GM12878 (cell line): ENCODE measurements at regions not wholly inside any gene's neighbourhood (a gene's known extent, or its start where the extent isn't known, plus 50 kb on each side); places are given as distances from the start of the nearest gene placed in this dataset.

Source experiments
- ATAC-seq: fragments of 200-7000 bp; cut with Tn5 transposase; 3 replicates; pipeline ENCODE4 v1.9.1; 2020; ENCODE audit warnings: mild to moderate bottlenecking, moderate library complexity
- BruUV-seq: library from RNA; stranded (reverse); fragments of 400-500 nt; replicated peaks from 2 replicates; lab custom pipeline; 2021; lab: Mats Ljungman, UMichigan
- CTCF ChIA-PET: fragments of 300-600 bp; sonication (Branson Sonifier 250); formaldehyde crosslinking; extraction: SDS; loops from one replicate; lab custom pipeline; 2021; ENCODE audit warnings: inconsistent platforms; lab: Yijun Ruan, JAX
- POLR2A ChIA-PET: fragments of 350-600 bp; formaldehyde crosslinking; extraction: SDS; loops from one replicate; lab custom pipeline; 2021; ENCODE audit warnings: inconsistent platforms; lab: Charles Lee
- RAD21 ChIA-PET: fragments of 300-600 bp; sonication (Branson Sonifier 250); formaldehyde crosslinking; loops from one replicate; lab custom pipeline; 2023; ENCODE audit warnings: antibody characterized with exemption; ENCODE audit not compliant: unreplicated experiment; lab: Charles Lee
- SMC1A ChIA-PET: fragments of 300-600 bp; sonication (Branson Sonifier 250); formaldehyde crosslinking; loops from one replicate; lab custom pipeline; 2023; ENCODE audit not compliant: unreplicated experiment, uncharacterized antibody; lab: Charles Lee
- DNase-seq: peaks from one replicate; pipeline ENCODE4 v3.0.0-alpha.2; 2011; ENCODE audit warnings: low read depth, low spot score
- FAIRE-seq: peaks from 3 replicates; lab custom pipeline; 2011; peaks lifted over from hg19 to GRCh38; lab: Jason Lieb, UNC
- H2AFZ ChIP-seq: 2 replicates; pipeline ENCODE4 v1.6.0; 2011; ENCODE audit warnings: low read depth, low read length, control low read depth; ENCODE audit not compliant: control insufficient read depth
- H3K27ac ChIP-seq: 2 replicates; pipeline ENCODE4 v1.5.1; 2011; ENCODE audit warnings: control low read depth; ENCODE audit not compliant: control insufficient read depth, insufficient read depth
- H3K27me3 ChIP-seq, 2 experiments: replicated peaks in 1 of 2; 2 replicates each; pipeline versions ENCODE4 v1.6.0 to v1.6.1; 2011; ENCODE audit warnings: low read length in 1 of 2; ENCODE audit not compliant: control insufficient read depth in 2 of 2, insufficient read depth in 2 of 2
- H3K36me3 ChIP-seq, 2 experiments: 2 replicates each; pipeline ENCODE4 v1.5.1; 2011; ENCODE audit warnings: low read length in 1 of 2; ENCODE audit not compliant: control insufficient read depth in 2 of 2, insufficient read depth in 2 of 2
- H3K4me1 ChIP-seq: 2 replicates; pipeline ENCODE4 v1.6.1; 2011; ENCODE audit warnings: mild to moderate bottlenecking, low read length, moderate library complexity, mixed read lengths; ENCODE audit not compliant: control insufficient read depth, insufficient read depth
- H3K4me2 ChIP-seq: 2 replicates; pipeline ENCODE4 v1.6.0; 2011; ENCODE audit warnings: control low read depth; ENCODE audit not compliant: control insufficient read depth, insufficient read depth
- H3K4me3 ChIP-seq: fragments of 200-600 bp; sonication (generic); 2 replicates; pipeline ENCODE4 v1.5.1; 2016
- H3K79me2 ChIP-seq: 2 replicates; pipeline ENCODE4 v1.6.0; 2011; ENCODE audit warnings: low read length; ENCODE audit not compliant: control insufficient read depth, insufficient read depth
- H3K9ac ChIP-seq: 2 replicates; pipeline ENCODE4 v1.8.0; 2011; ENCODE audit warnings: low read length, control low read depth, mixed read lengths; ENCODE audit not compliant: control insufficient read depth, insufficient read depth
- H3K9me3 ChIP-seq: replicated peaks from 3 replicates; pipeline ENCODE4 v1.5.1; 2011; ENCODE audit warnings: mild to moderate bottlenecking, low read length; ENCODE audit not compliant: control insufficient read depth, insufficient read depth
- H4K20me1 ChIP-seq: 2 replicates; pipeline ENCODE4 v1.6.0; 2011; ENCODE audit not compliant: control insufficient read depth, insufficient read depth
- ATF2 ChIP-seq: IDR thresholded peaks from 2 replicates; pipeline ENCODE4 v1.6.1; 2012; ENCODE audit warnings: low read length, inconsistent platforms
- ATF3 ChIP-seq: IDR thresholded peaks from 2 replicates; pipeline ENCODE4 v1.6.1; 2011; ENCODE audit warnings: low read depth, mild to moderate bottlenecking, low read length, moderate library complexity, borderline replicate concordance; ENCODE audit errors: extremely low read depth
- E2F8 ChIP-seq: fragments of 450-650 bp; IDR thresholded peaks from 2 replicates; pipeline ENCODE4 v1.6.1; 2018; ENCODE audit warnings: mild to moderate bottlenecking, low read depth, moderate library complexity; ENCODE audit not compliant: partially characterized antibody
- EP300 ChIP-seq, 2 experiments: fragments of 150-350 bp in 1 of 2; IDR thresholded peaks; 2 replicates each; pipeline ENCODE4 v1.6.1; 2011 to 2012; ENCODE audit warnings: low read depth in 2 of 2, low read length in 2 of 2, borderline replicate concordance in 1 of 2, improper control_type of control experiment in 1 of 2, inconsistent platforms in 1 of 2; ENCODE audit not compliant: control insufficient read depth in 1 of 2
- GATAD2B ChIP-seq: fragments of 450-650 bp; conservative IDR thresholded peaks from 2 replicates; pipeline ENCODE4 v1.6.1; 2017; ENCODE audit warnings: low read depth, mild to moderate bottlenecking, moderate library complexity
- HCFC1 ChIP-seq: fragments of 150-350 bp; IDR thresholded peaks from 2 replicates; pipeline ENCODE4 v1.6.1; 2014; ENCODE audit warnings: low read length
- HDAC2 ChIP-seq: fragments of 200-600 bp; sonication (generic); IDR thresholded peaks from 2 replicates; pipeline ENCODE4 v1.6.1; 2017
- IKZF2 ChIP-seq, 2 experiments: fragments of 450-650 bp; IDR thresholded peaks; 2 replicates each; pipeline ENCODE4 v1.6.1; 2017; ENCODE audit warnings: mild to moderate bottlenecking in 2 of 2, moderate library complexity in 2 of 2
- IRF5 ChIP-seq: fragments of 450-650 bp; IDR thresholded peaks from 2 replicates; pipeline ENCODE4 v1.6.1; 2017; ENCODE audit warnings: borderline replicate concordance
- PAX5 ChIP-seq: IDR thresholded peaks from 2 replicates; pipeline ENCODE4 v1.6.1; 2011; ENCODE audit warnings: low read depth, low read length, borderline replicate concordance
- POLR2AphosphoS2 ChIP-seq: IDR thresholded peaks from 2 replicates; pipeline ENCODE4 v1.6.1; 2011; ENCODE audit warnings: low read depth, mild to moderate bottlenecking, low read length, improper control_type of control experiment, moderate library complexity
- RBBP5 ChIP-seq: fragments of 200-600 bp; sonication (generic); conservative IDR thresholded peaks from 2 replicates; pipeline ENCODE4 v1.6.1; 2016
- SMC3 ChIP-seq: IDR thresholded peaks from 2 replicates; pipeline ENCODE4 v1.6.1; 2011; ENCODE audit warnings: low read length, improper control_type of control experiment, borderline replicate concordance
- TCF7 ChIP-seq: IDR thresholded peaks from 2 replicates; pipeline ENCODE4 v1.6.1; 2014; ENCODE audit warnings: antibody characterized with exemption, borderline replicate concordance
- ZNF207 ChIP-seq: fragments of 450-650 bp; IDR thresholded peaks from 2 replicates; pipeline ENCODE4 v1.6.1; 2014; ENCODE audit warnings: antibody characterized with exemption, mild to moderate bottlenecking, borderline replicate concordance
- ZNF24 ChIP-seq: fragments of 450-650 bp; IDR thresholded peaks from 2 replicates; pipeline ENCODE4 v1.6.1; 2017; ENCODE audit warnings: antibody characterized with exemption, mild to moderate bottlenecking
- WGBS: methylation state at CpG from one replicate; pipeline ENCODE4 v1.1.6; 2016; ENCODE audit warnings: low lambda C conversion rate; ENCODE audit not compliant: insufficient replicate concordance, insufficient coverage; ENCODE audit errors: missing lambda C conversion rate; 5-methylcytosine and 5-hydroxymethylcytosine counted together
- in situ Hi-C: fragments of 300-500 bp; cut with MboI; formaldehyde crosslinking; loops from 9 replicates; pipeline ENCODE4 v1.14.3; 2018; ENCODE audit warnings: mixed read lengths
- intact Hi-C: fragments of 100-400 bp; cut with micrococcal nuclease; formaldehyde crosslinking; loops from one replicate; pipeline ENCODE4 v1.14.2; 2022; ENCODE audit not compliant: unreplicated experiment

- no peak for TF ChIP-seq EP300 (IDR thresholded peaks at IDR 0.05; ENCODE audit: borderline replicate concordance in 1 of 2, control insufficient read depth in 1 of 2, low read depth in 2 of 2, low read length in 2 of 2)
These were observed 93.6 kb downstream of the C13orf42 start (continued) for GRCh38 chr13:51017516-51017915.

GRCh38 chr13:51015973-51016372 is 95.1 kb downstream of the C13orf42 start:
- ChIA-PET SMC1A (interaction anchor here (0.6 kb wide), 1 partner anchor 204 kb away, joined by 3 read pairs; no protein-coding TSS in a partner anchor), RAD21 (no interaction called here)
- Histone ChIP-seq H3K4me2 (no peak overlapping the region), H3K4me3 (no peak overlapping the region), H2AFZ (no peak overlapping the region)
- FAIRE-seq (no peak), DNase-seq (no peak)
- in situ Hi-C loops: no loop called here
- TF ChIP-seq HCFC1: no peak
- TF ChIP-seq IRF5: no peak
- TF ChIP-seq SMC3: no peak
- TF ChIP-seq E2F8: no peak
- no peak for TF ChIP-seq ATF2
- no peak for TF ChIP-seq PAX5
- TF ChIP-seq IKZF2 (IDR thresholded peaks at IDR 0.05): no peak
- no peak for TF ChIP-seq RBBP5
- no peak for TF ChIP-seq GATAD2B
- no peak for TF ChIP-seq HDAC2
- TF ChIP-seq ZNF207: no peak
- TF ChIP-seq ATF3: no peak
- no peak for TF ChIP-seq ZNF24
- no peak for TF ChIP-seq TCF7
- TF ChIP-seq POLR2AphosphoS2: no peak
- TF ChIP-seq, all 136 proteins: peak for 0
- no peak overlapping the region for H3K9ac ChIP-seq
- ChIA-PET CTCF (interaction anchor here (0.6 kb wide), 1 partner anchor 1042 kb away, joined by 3 read pairs; no protein-coding TSS in a partner anchor), POLR2A (no interaction called here)
- ATAC-seq: no peak
- H3K27me3 ChIP-seq: no peaks in the 10 kb centered on the region
- BruUV-seq: no TSS peak
- WGBS: 0% methylated on average over 1 of the region's 1 CpG
- H3K79me2 ChIP-seq: no peaks in the 10 kb centered on the region
- intact Hi-C loops: no loop called here
- no peak overlapping the region for H3K27ac ChIP-seq
- no peaks in the 10 kb centered on the region for H4K20me1 ChIP-seq
- H3K4me1 ChIP-seq: no peaks in the 10 kb centered on the region
- no peaks in the 10 kb centered on the region for H3K9me3 ChIP-seq
- no peaks in the 10 kb centered on the region for H3K36me3 ChIP-seq
